Kidney glomerular epithelial cell (primary cell): ENCODE measurements at regions not wholly inside any gene's neighbourhood (a gene's known extent, or its start where the extent isn't known, plus 50 kb on each side); places are given as distances from the start of the nearest gene placed in this dataset.
A peak's percentile ranks its signal among the peaks of the same experiment; 100 is the strongest.
"Not testable (repeated sequence)": the region's sequence is repeated elsewhere in the genome, so short reads cannot be mapped to it uniquely, and the experiment has no call there.

Experiments used
- DNase-seq: peaks from one replicate; lab custom pipeline; 2025; lab: John Stamatoyannopoulos, UW

DNA sequence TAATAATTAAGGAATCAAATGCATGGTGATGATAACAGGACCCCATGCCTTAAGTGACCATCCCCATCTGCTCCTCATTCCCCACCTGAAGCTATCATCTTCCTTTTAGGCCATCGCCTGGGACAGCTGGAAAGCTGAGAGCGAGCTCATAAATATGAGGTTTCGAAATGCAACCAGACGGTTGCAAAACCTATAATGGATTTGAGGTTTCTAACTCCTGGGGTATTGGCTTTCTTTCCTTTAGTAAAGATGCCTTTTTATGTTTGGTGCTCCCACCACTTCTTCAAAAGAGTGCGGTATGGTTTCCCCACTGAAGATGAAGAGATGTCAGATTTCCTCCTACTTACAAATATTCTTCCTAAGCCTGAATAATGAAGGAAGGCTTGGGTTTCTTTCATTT is 1589.5 kb upstream of the PIK3C3 start:
- no peak for DNase-seq

- DNase-seq: no peak
These were observed 1594.5 kb upstream of the PIK3C3 start for GRCh38 chr18:40360558-40360957.

- DNase-seq: peak; percentile 56
These were observed 1597.5 kb upstream of the PIK3C3 start for GRCh38 chr18:40357536-40357935.

DNA sequence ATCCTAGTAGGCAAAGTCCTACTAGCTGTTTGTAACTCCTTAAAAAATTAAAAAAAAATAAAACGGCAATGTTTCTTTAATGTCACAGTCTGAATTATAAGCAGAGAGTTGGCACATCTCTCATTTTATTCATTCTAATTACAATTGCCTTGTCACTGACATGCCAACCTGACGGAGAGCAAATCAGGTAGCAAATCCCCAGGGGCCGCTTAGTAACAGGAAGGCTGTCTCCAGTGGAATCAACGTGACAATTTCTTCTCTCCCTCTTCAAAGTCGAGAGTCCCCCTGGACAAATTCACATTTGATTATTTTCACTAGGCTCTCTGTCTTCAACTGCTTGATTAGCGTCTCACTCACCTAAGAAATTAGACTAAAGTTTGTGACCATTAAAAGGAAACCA is 1598.9 kb upstream of the PIK3C3 start:
- no peak for DNase-seq

DNA sequence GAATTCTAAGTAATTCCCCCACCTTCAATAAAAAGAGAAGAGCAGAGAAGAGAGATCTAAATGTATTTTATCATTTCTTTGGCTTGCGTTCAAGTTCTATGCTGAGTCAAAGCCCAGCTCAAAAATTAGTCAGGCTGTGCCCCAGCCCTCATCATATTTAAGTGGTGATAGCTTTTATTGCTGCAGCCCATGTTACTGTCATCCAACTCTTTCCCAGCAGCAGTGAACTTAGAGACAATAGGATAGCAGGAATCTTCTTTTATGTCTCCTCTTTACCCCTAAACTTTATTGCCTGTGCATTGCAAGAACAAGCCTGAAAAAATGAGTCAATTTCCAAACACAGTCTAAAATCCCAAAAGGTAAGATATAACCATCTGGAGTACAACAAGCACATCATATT is 1599.3 kb upstream of the PIK3C3 start:
- DNase-seq: peak; percentile 9

- DNase-seq: no peak
These were observed 1606.8 kb upstream of the PIK3C3 start for GRCh38 chr18:40348196-40348595.

DNA sequence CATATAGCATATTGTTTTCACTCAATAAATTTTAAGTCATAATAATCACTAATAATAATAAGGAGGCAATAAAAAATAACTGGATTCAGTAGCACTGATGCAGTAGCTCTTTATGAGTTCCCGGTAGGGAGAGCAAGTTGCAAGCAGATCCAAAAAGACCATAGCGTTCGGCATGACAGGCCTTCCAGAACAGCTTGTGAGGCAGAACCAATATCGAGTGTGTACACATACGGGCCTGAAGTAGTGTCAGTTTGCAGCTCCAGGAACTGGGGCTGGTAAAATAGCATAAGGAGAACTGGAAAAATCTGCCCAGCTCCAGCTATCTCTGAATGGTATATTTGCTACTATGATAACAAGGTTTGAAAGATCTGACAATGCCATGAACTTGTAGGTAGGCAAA is 1607.8 kb upstream of the PIK3C3 start:
- no peak for DNase-seq

GRCh38 chr18:40346146-40346545 is 1608.9 kb upstream of the PIK3C3 start:
- DNase-seq: no peak

DNA sequence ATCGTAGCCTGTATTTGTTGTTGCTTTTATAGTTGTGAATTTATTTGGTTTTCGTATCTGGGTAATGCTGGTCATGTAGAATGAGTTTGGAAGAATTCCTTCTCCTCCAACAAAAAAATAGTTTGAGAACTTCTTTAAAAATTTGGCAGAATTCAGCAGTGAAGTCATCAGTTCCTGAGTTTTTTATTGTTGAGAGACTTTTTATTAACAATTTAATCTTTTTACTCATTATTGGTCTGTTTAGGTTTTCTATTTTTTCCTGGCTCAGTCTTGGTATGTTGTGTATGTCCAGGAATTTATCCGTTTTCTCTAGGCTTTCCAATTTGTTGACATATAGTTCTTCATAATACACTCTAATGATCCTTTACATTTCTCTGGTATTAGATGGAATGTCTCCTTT is 1613.3 kb upstream of the PIK3C3 start:
- no peak for DNase-seq

GRCh38 chr18:40338284-40338683 is 1616.8 kb upstream of the PIK3C3 start:
- no peak for DNase-seq

- no peak for DNase-seq
These were observed 1628.0 kb upstream of the PIK3C3 start for GRCh38 chr18:40326985-40327384.

DNA sequence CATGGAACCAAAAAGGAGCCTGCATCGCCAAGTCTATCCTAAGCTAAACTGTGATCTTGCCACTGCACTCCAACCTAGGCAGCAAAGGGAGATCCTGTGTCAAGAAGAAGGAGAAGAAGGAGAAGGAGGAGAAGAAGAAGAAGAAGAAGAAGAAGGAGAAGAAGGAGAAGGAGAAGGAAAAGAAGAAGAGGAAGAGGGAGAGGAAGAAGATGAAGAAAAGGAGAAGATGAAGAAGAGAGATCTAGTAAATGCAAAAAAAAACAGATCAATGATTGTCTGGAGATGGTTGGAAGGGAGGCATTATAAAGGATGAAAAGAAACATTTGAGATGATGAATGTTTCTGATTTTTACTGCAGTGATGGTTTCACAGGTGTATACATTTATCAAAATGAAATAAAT is 1629.0 kb upstream of the PIK3C3 start:
- DNase-seq: no peak

DNA sequence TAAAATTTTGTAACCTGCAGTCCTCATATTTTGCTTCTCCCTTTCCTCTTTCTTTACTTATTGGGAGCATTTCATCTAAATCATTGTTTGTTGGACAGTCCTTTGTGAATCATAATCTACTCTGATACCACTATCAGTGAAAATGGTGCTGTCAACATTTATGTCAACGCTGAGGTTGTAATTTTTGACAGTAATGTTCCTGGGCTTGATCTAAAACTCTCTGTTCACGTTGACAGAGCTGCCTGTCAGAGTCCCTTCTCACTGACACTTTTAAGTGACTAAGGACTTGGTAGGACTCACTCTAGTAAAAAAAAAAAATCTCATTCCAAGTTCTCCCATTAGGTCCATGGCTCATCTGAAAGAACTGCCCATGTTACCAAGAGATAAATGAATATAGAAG is 1640.8 kb upstream of the PIK3C3 start:
- no peak for DNase-seq

DNA sequence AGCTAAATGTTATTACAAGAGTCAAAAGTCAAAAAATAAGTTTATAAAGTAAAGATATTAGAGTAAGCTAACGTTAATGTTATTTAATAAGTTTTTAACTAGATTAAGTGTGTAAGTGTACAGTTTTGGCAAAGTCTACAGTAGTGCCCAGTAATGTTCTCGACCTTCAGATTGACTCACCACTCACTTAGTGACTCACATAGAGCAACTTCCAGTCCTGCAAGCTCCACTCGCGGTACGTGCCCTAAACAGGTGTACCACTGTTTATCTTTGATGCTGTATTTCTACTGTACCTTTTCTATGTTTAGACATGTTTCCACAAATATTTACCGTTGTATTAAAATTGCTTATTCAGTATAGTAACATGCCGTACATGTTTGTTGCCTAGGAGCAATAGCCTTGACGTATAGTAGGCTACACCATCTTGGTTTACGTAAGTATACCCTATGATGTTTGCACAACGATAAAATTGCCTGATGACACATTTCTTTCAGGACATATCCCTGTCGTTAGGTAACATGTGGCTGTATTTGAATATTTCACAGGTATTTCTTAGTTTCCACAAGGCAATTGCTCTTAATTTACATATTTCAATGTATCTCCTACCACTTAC is 1641.9 kb upstream of the PIK3C3 start:
- DNase-seq: no peak

DNA sequence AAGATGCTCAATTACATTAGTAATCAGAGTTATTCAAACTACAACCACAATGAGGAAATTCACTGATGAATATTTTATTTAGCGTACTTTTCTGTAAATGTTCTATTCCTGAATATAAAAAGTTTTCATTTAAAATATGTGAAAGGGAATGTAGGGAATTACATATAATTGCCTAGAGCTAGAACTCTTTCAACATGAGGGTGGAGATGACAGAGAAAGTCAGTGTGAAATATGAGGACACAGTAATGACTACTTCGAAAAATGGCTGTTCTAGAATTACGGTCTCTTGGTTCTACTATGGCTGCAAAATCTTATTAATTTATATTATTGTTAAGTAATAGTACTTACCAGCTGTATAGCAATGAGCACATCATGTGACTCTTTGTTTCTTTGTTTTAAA is 1647.4 kb upstream of the PIK3C3 start:
- DNase-seq: no peak

GRCh38 chr18:40296717-40297413 is 1658.2 kb upstream of the PIK3C3 start:
- DNase-seq: no peak

DNA sequence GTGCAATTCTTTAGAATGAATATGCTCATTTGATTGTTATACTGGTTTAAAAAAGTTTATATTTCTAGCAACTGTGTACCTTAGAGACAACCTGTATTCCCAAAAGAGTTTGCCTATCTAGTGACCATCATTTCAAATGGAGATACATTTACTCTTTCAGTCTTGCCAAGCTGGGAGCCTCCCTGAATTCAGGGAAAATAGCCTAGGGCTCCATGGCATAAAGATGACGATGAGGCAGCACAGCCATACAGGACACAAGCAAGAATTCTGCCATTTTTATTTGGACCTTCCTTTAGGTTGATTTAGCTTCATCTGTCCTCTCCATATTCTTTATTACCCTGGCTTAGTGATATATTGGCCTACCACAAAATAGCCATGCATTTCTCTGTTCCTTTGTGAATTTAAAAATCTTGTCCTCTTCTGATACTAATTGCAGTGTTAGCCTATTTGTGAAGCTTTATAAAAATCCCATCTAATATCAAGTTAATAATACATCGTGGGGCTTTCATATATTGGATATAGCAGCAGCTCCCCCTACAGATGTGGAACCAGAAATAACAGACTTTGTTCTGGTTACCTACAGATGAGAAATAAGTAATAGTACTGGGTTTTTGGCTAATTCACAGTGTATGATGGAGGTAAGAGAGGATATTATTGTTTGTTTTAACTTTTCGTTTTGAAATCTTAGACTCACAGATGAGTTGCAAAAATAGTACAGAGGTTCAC is 1661.9 kb upstream of the PIK3C3 start:
- DNase-seq: no peak

DNA sequence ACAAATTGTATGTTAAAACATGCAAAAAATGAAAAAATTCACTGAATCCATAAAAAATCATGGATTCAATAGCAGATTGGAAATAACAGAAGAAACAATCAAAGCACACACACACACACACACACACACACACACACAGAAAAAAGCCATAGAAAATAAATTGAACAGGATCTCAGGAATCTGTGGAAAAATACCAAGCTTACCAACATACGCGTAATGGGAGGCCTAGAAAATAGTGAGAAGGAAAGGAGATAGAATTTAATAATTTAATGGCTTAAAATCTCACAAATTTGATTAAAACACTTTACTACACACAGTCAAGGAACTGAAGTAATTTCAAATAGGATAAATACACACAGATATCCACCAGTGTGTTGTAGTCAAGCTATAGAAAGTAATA is 1671.5 kb upstream of the PIK3C3 start:
- DNase-seq: no peak

GRCh38 chr18:40281356-40281755 is 1673.7 kb upstream of the PIK3C3 start:
- not testable (repeated sequence) for DNase-seq

GRCh38 chr18:40274618-40275196 is 1680.3 kb upstream of the PIK3C3 start:
- no peak for DNase-seq

GRCh38 chr18:40272630-40273231 is 1682.3 kb upstream of the PIK3C3 start:
- no peak for DNase-seq

- DNase-seq: no peak
These were observed 1695.8 kb upstream of the PIK3C3 start for GRCh38 chr18:40259115-40259835.
